MCF 10A (cell line): ENCODE measurements at regions not wholly inside any gene's neighbourhood (a gene's known extent, or its start where the extent isn't known, plus 50 kb on each side); places are given as distances from the start of the nearest gene placed in this dataset.

Source experiments
- BruUV-seq: library from RNA; stranded (reverse); fragments of 400-500 nt; replicated peaks from 2 replicates; lab custom pipeline; 2021; lab: Mats Ljungman, UMichigan
- CTCF ChIA-PET: fragments of 300-600 bp; sonication (Branson Sonifier 250); formaldehyde crosslinking; extraction: SDS; loops from one replicate; lab custom pipeline; 2021; ENCODE audit warnings: antibody characterized with exemption, inconsistent platforms; lab: Yijun Ruan, JAX
- POLR2A ChIA-PET: fragments of 300-600, 350-650 bp; sonication (Branson Sonifier 250); formaldehyde crosslinking; extraction: SDS; loops from one replicate; lab custom pipeline; 2020; ENCODE audit warnings: antibody characterized with exemption, inconsistent platforms; lab: Yijun Ruan, JAX
- DNase-seq: peaks from one replicate; pipeline ENCODE4 v3.0.0-alpha.2; 2018; ENCODE audit not compliant: unreplicated experiment
- H3K27ac Mint-ChIP-seq: one replicate; pipeline ENCODE4 v1.8.0; 2022; ENCODE audit warnings: mild to moderate bottlenecking, low read depth, mixed read lengths; ENCODE audit not compliant: unreplicated experiment
- H3K27me3 Mint-ChIP-seq: one replicate; pipeline ENCODE4 v1.8.0; 2022; ENCODE audit warnings: mixed read lengths; ENCODE audit not compliant: insufficient read depth, unreplicated experiment
- H3K36me3 Mint-ChIP-seq: one replicate; pipeline ENCODE4 v1.8.0; 2022; ENCODE audit warnings: mild to moderate bottlenecking, moderate library complexity, mixed read lengths; ENCODE audit not compliant: insufficient read depth, unreplicated experiment
- H3K4me1 Mint-ChIP-seq: one replicate; pipeline ENCODE4 v1.8.0; 2022; ENCODE audit warnings: mixed read lengths; ENCODE audit not compliant: insufficient read depth, unreplicated experiment
- H3K4me3 Mint-ChIP-seq: one replicate; pipeline ENCODE4 v1.8.0; 2022; ENCODE audit warnings: mild to moderate bottlenecking, moderate library complexity, mixed read lengths; ENCODE audit not compliant: unreplicated experiment
- H3K9me3 Mint-ChIP-seq: one replicate; pipeline ENCODE4 v1.8.0; 2022; ENCODE audit warnings: mixed read lengths; ENCODE audit not compliant: unreplicated experiment
- CTCF ChIP-seq: fragments of 200-600 bp; IDR thresholded peaks from one replicate; pipeline ENCODE4 v1.8.0; 2022; ENCODE audit warnings: antibody characterized with exemption, mild to moderate bottlenecking; ENCODE audit not compliant: unreplicated experiment
- intact Hi-C: fragments of 100-400 bp; cut with micrococcal nuclease; formaldehyde crosslinking; loops from 2 replicates; pipeline ENCODE4 v1.14.1; 2022

- ChIA-PET POLR2A (no interaction called here), CTCF (no interaction called here)
- no peak for TF ChIP-seq CTCF
- Mint-ChIP-seq H3K36me3 (no peaks in the 10 kb centered on the region), H3K27ac (no peak overlapping the region), H3K4me1 (no peaks in the 10 kb centered on the region), H3K9me3 (no peaks in the 10 kb centered on the region), H3K27me3 (no peaks in the 10 kb centered on the region), H3K4me3 (no peak overlapping the region)
- intact Hi-C loops = no loop called here
- no peak for DNase-seq
- BruUV-seq = no TSS peak
Measured at GRCh38 chr15:75134748-75135147, 66.9 kb upstream of the C15orf39 start.

GRCh38 chr15:75136118-75136517 lies 65.6 kb upstream of the C15orf39 start:
- H3K27ac Mint-ChIP-seq = no peak overlapping the region
- intact Hi-C loops = no loop called here
- DNase-seq = no peak
- BruUV-seq = no TSS peak
- H3K9me3 Mint-ChIP-seq = no peaks in the 10 kb centered on the region
- ChIA-PET POLR2A (no interaction called here), CTCF (no interaction called here)
- no peaks in the 10 kb centered on the region for H3K36me3 Mint-ChIP-seq
- no peak for TF ChIP-seq CTCF
- no peak overlapping the region for H3K4me3 Mint-ChIP-seq
- H3K4me1 Mint-ChIP-seq = no peaks in the 10 kb centered on the region
- H3K27me3 Mint-ChIP-seq = no peaks in the 10 kb centered on the region

- POLR2A ChIA-PET = no interaction called here
- no peaks in the 10 kb centered on the region for H3K9me3 Mint-ChIP-seq
- no peak for DNase-seq
- no peak for TF ChIP-seq CTCF
- no peaks in the 10 kb centered on the region for H3K36me3 Mint-ChIP-seq
- no TSS peak for BruUV-seq
- CTCF ChIA-PET = no interaction called here
- no peak overlapping the region for H3K4me3 Mint-ChIP-seq
- no peaks in the 10 kb centered on the region for H3K4me1 Mint-ChIP-seq
- no peak overlapping the region for H3K27ac Mint-ChIP-seq
- intact Hi-C loops = no loop called here
- no peaks in the 10 kb centered on the region for H3K27me3 Mint-ChIP-seq
Measured at GRCh38 chr15:75136758-75137157, 64.9 kb upstream of the C15orf39 start.

GRCh38 chr15:75138016-75138999 lies 63.4 kb upstream of the C15orf39 start:
- H3K27ac Mint-ChIP-seq = no peak overlapping the region
- H3K4me3 Mint-ChIP-seq = no peak overlapping the region
- DNase-seq = no peak
- H3K4me1 Mint-ChIP-seq = no peaks in the 10 kb centered on the region
- POLR2A ChIA-PET = no interaction called here
- intact Hi-C loops = no loop called here
- peaks cover 5% of the 10 kb centered on the region for H3K36me3 Mint-ChIP-seq
- no peaks in the 10 kb centered on the region for H3K27me3 Mint-ChIP-seq
- CTCF ChIA-PET = interaction anchor here (0.6 kb wide), 1 partner anchor 83 kb away, joined by 3 read pairs; no protein-coding TSS in a partner anchor
- no peaks in the 10 kb centered on the region for H3K9me3 Mint-ChIP-seq
- TF ChIP-seq CTCF = no peak
- BruUV-seq = no TSS peak
